ENCODE measurements at regions not wholly inside any gene's neighbourhood (a gene's known extent, or its start where the extent isn't known, plus 50 kb on each side); places are given as distances from the start of the nearest gene placed in this dataset.

- no peak for TF ChIP-seq POLR2AphosphoS5 (IDR thresholded peaks at IDR 0.05; ENCODE audit: borderline replicate concordance, low read depth, low read length)
- no peak for TF ChIP-seq FOXP2 (optimal IDR thresholded peaks at IDR 0.05; ENCODE audit: control extremely low read depth, extremely low read length, insufficient read depth)
Measured at GRCh38 chr11:15370495-15371147, 255.9 kb downstream of the INSC start.

All from SK-N-MC (cell line).